Thymus (tissue), 11 donors: ENCODE measurements at regions not wholly inside any gene's neighbourhood (a gene's known extent, or its start where the extent isn't known, plus 50 kb on each side); places are given as distances from the start of the nearest gene placed in this dataset.

Experiments used
- DNase-seq, 9 donors: peaks; one replicate each; pipeline ENCODE4 v3.0.0-alpha.2; 2013; ENCODE audit warnings: low spot score in 9 of 9, low read depth in 6 of 9, missing footprints in 1 of 9
- H3K27ac ChIP-seq, 2 donors: one replicate each; pipeline ENCODE4 v1.5.1; 2013; ENCODE audit warnings: control low read depth in 1 of 2, low read depth in 1 of 2, low read length in 1 of 2, mild to moderate bottlenecking in 1 of 2, moderate library complexity in 1 of 2
- H3K27me3 ChIP-seq, 2 donors: one replicate each; pipeline ENCODE4 v1.5.1; 2013; ENCODE audit warnings: low read length in 1 of 2; ENCODE audit not compliant: control insufficient read depth in 2 of 2, insufficient read depth in 1 of 2
- H3K36me3 ChIP-seq, 2 donors: one replicate each; pipeline ENCODE4 v1.5.1; 2013; ENCODE audit warnings: low read length in 1 of 2, mild to moderate bottlenecking in 1 of 2, moderate library complexity in 1 of 2; ENCODE audit not compliant: control insufficient read depth in 2 of 2, insufficient read depth in 2 of 2
- H3K4me1 ChIP-seq, 2 donors: one replicate each; pipeline ENCODE4 v1.5.1; 2013; ENCODE audit warnings: low read length in 2 of 2; ENCODE audit not compliant: control insufficient read depth in 2 of 2, insufficient read depth in 2 of 2
- H3K4me3 ChIP-seq, 2 donors: one replicate each; pipeline ENCODE4 v1.5.1; 2013; ENCODE audit warnings: low read length in 2 of 2, control low read depth in 1 of 2, mild to moderate bottlenecking in 1 of 2
- H3K9me3 ChIP-seq, 2 donors: one replicate each; pipeline ENCODE4 v1.5.1; 2013; ENCODE audit warnings: low read length in 1 of 2, mild to moderate bottlenecking in 1 of 2; ENCODE audit not compliant: control insufficient read depth in 2 of 2, insufficient read depth in 1 of 2
- WGBS: extraction: QIAGEN DNeasy Blood & Tissue Kit; methylation state at CpG from one replicate; pipeline ENCODE4 v1.1.7; 2013; 5-methylcytosine and 5-hydroxymethylcytosine counted together
- donor health status: healthy.

DNA sequence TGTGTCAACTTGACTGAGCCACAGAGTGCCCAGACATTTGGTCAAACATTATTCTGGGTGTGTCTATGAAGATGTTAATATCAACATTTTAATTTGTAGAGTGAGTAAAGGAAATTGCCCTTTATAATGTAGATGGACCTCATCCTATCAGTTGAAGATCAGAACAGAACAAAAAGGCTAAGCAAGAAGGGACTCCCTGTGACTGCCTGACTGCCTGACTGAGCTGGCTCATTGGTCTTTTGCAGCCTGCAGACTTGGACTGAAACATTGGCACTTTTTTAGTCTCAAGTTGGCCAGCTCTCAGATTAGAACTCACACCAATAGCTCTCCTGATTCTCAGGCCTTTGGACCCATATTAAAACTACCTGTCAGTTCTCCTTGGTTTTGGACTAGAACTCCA is 600.4 kb upstream of the SLITRK6 start:
- H3K9me3 ChIP-seq, result no peaks in the 10 kb centered on the region
- no peak for DNase-seq
- H3K27ac ChIP-seq, result no peak overlapping the region
- H3K4me3 ChIP-seq, result no peak overlapping the region
- H3K36me3 ChIP-seq, result no peaks in the 10 kb centered on the region
- no peaks in the 10 kb centered on the region for H3K27me3 ChIP-seq
- no peaks in the 10 kb centered on the region for H3K4me1 ChIP-seq

DNA sequence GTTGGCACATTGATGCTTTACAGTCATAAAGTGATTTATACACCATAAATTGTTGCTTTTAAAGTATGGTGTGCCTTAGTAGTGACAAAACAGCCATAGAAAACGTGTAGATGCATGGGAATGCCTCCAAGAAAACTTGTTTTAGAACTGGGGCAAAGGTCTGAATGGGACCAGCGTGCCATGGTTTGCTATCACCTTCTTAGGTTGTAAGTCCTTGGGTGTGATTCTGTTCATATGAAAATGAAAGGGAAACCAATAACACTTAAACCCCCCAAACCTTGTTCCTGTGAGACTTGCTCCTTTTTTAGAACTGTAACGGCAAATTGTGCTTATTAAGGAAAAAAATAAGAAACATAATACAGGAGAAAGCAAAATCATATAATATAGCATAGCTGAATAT is 603.3 kb upstream of the SLITRK6 start:
- no peaks in the 10 kb centered on the region for H3K27me3 ChIP-seq
- no peak overlapping the region for H3K4me3 ChIP-seq
- no peaks in the 10 kb centered on the region for H3K4me1 ChIP-seq
- no peak overlapping the region for H3K27ac ChIP-seq
- no peaks in the 10 kb centered on the region for H3K36me3 ChIP-seq
- H3K9me3 ChIP-seq, result no peaks in the 10 kb centered on the region
- no peak for DNase-seq
- WGBS, result 65% methylated on average over 3 of the region's 3 CpGs

DNA sequence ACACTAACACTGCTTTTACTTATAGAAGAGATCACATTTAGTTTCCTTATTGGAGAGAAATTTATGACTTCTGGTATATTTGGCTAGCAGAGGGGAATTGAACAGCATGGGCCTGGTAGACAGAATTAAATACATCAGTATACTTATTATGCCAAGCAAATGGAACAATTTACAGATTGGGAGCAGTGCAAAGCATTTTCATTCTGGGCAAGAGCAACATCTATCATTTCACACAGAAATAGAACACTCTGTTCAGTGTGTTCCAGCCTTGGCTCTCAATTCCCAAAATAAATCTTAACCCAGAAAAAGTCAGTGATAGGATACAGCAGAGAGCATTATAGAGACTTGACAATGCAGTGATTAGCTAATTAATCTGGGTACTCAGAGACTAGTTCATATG is 604.0 kb upstream of the SLITRK6 start:
- no peak for DNase-seq
- Histone ChIP-seq H3K36me3 (no peaks in the 10 kb centered on the region), H3K4me1 (no peaks in the 10 kb centered on the region), H3K27ac (no peak overlapping the region), H3K9me3 (no peaks in the 10 kb centered on the region), H3K4me3 (no peak overlapping the region), H3K27me3 (no peaks in the 10 kb centered on the region)

DNA sequence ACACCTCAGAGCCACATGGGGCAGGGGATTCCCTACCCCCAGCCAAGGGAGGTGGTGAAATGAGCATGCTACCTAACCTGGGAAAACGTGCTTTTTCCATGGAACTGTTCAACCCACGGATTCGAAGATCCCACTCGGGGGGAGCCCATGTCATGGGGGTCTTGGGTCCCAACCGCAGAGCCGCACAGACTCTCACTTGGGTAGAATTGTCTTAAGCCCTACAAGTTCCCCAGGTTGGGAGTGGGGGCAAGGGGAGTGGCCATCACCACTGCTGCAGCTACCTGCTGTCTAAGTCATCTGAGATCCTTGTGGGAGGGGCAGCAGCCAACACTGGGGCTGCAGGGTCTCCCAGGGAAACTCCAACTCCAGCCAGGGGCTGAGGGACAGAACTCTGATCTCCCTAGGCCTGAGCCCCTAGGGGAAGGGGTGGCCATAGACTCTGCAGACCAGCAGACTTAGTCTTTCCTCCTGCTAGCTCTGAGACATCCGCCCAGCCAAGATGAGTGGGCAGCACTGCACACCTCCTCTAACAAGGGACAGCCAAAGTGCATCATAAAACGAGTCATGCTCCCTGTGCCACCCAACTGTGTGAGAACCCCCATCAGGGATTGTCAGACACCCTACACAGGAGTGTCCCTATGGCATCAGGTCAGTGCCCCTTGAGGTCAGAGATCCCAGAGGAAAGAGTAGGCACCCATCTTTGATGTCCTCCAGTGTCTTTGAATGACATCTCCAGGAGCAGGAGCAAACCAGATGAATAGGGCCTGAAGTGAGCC is 610.4 kb upstream of the SLITRK6 start:
- no peak for DNase-seq
- peaks cover 0 to 9% of the 10 kb centered on the region in 2 donors for H3K9me3 ChIP-seq
- WGBS, result 89% methylated on average over 8 of the region's 8 CpGs

DNA sequence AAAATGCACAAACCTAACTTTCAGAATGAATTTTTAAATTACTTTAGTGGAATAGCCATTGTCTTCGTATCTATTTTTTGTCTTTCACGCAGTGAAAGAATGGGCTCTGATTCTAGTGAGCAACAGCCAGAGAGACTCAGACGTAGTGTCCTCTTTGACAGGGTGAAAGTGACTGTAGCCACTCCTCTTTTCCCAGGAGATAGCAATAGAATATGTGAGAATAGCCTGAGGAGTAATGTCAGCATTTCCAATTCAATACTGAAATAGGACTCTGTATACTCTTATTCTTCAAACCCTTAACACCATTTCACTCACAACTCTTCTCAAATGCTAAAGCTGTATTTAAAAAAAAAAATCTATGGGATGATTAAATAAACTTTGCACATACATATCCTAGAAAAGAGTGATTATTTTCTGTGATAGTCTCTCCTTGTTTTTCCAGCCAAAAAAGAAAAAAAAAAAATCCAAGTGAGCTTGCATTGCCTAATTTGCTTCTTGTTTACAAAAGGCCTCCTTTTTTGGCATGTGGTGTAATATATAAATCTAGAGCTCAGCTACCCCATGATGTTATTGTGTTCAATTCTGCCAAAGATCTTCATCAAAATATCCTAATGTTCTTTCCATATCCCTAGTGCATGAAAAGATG is 626.1 kb upstream of the SLITRK6 start:
- Histone ChIP-seq H3K27me3 (no peaks in the 10 kb centered on the region), H3K9me3 (no peaks in the 10 kb centered on the region), H3K36me3 (no peaks in the 10 kb centered on the region), H3K4me3 (no peak overlapping the region), H3K27ac (no peak overlapping the region), H3K4me1 (no peaks in the 10 kb centered on the region)
- DNase-seq, result no peak
- WGBS, result 88% methylated on average over 3 of the region's 3 CpGs

More for the DNA sequence above, 610.4 kb upstream of the SLITRK6 start:
- Histone ChIP-seq H3K36me3 (no peaks in the 10 kb centered on the region), H3K27me3 (no peaks in the 10 kb centered on the region), H3K4me3 (no peak overlapping the region), H3K4me1 (no peaks in the 10 kb centered on the region), H3K27ac (no peak overlapping the region)

DNA sequence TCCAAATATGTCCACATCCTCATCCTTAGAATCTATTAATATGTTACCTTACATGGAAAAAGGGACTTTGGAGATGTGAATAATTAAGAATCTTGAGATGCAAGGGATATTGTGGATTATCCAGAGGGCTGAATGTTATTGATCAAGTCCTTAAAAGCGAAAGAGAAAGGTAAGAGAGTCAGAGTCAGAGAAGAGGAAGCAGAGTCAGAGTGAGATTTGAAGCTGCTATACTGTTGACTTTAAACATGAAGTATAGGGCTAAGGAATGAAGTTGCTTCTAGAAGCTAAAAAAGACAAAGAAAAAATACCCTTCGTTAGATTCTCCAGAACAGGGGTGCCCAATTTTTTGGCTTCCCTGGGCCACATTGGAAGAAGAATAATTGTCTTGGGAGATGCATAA is 627.2 kb upstream of the SLITRK6 start:
- DNase-seq, result no peak
- 86% methylated on average over 2 of the region's 2 CpGs for whole genome bisulfite sequencing
- no peak overlapping the region for H3K27ac ChIP-seq
- no peaks in the 10 kb centered on the region for H3K9me3 ChIP-seq
- no peaks in the 10 kb centered on the region for H3K36me3 ChIP-seq
- no peak overlapping the region for H3K4me3 ChIP-seq
- no peaks in the 10 kb centered on the region for H3K4me1 ChIP-seq
- no peaks in the 10 kb centered on the region for H3K27me3 ChIP-seq

DNA sequence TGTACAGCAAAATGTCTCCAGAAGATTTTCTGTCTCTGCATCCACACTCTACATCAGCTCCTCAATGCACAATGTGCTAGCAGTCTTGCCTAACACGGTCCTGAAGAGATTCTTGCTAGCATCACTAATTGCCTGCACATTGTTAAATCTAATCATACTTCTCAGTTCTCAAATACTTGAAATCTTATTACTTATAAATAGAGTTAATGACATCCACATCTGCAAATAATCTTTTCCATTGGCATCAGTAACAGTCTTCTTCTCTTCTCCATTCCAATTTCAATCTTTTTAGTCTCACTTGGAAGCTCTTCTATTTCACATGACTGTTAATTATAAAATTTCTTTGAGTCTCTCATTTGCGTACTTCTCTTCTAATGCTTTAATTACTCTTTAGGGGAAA is 630.5 kb upstream of the SLITRK6 start:
- H3K9me3 ChIP-seq, result peaks cover 0 to 7% of the 10 kb centered on the region in 2 donors
- 88% methylated on average over 2 of the region's 2 CpGs for WGBS

DNA sequence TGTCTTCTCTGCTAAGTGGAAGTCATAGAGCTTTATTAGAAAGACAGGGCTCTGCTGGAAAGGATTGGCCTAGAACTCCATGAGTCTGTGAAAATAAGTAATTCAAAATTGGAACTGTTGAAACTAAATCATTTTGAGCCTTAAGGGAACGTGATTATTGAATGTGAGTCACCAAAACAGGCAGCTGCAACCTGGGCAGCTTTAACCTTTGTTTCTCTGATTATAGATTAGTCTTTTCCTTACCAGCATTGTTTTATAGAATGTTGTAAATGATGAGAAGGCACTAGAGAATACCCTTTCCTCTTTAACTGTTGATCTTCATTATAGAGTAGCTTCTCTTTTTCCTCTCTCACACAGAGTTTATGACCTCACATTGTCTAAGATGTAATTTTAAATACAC is 638.8 kb upstream of the SLITRK6 start:
- no peak overlapping the region for H3K27ac ChIP-seq
- WGBS, result 76% methylated on average over 1 of the region's 1 CpG
- no peaks in the 10 kb centered on the region for H3K36me3 ChIP-seq
- H3K27me3 ChIP-seq, result no peaks in the 10 kb centered on the region
- no peak overlapping the region for H3K4me3 ChIP-seq
- H3K4me1 ChIP-seq, result no peaks in the 10 kb centered on the region
- peaks cover 0 to 8% of the 10 kb centered on the region in 2 donors for H3K9me3 ChIP-seq
- DNase-seq, result no peak

More for the DNA sequence above, 630.5 kb upstream of the SLITRK6 start:
- Histone ChIP-seq H3K27ac (no peak overlapping the region), H3K36me3 (no peaks in the 10 kb centered on the region), H3K27me3 (no peaks in the 10 kb centered on the region), H3K4me1 (no peaks in the 10 kb centered on the region), H3K4me3 (no peak overlapping the region)
- DNase-seq, result no peak

DNA sequence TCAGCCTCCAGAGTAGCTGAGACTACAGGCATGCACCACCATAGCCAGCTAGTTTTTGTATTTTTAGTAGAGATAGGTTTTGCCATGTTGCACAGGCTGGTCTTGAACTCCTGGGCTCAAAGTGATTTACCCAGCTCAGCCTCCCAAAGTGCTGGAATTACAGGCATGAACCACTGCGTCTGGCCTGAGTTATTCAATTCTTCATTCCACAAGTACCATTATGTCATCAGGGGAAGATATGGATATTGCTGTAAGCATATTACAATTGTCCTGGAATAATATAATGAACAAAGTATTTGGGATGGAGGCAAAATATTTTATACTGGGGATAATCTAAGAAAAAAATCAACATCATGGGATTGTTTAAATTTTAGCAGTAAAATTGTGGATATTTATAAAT is 646.0 kb upstream of the SLITRK6 start:
- no peak for DNase-seq
- 95% methylated on average over 1 of the region's 1 CpG for WGBS
- no peak overlapping the region for H3K4me3 ChIP-seq
- H3K36me3 ChIP-seq, result no peaks in the 10 kb centered on the region
- no peaks in the 10 kb centered on the region for H3K4me1 ChIP-seq
- no peaks in the 10 kb centered on the region for H3K9me3 ChIP-seq
- no peaks in the 10 kb centered on the region for H3K27me3 ChIP-seq
- no peak overlapping the region for H3K27ac ChIP-seq
